ENCODE measurements at regions not wholly inside any gene's neighbourhood (a gene's known extent, or its start where the extent isn't known, plus 50 kb on each side); places are given as distances from the start of the nearest gene placed in this dataset.

DNA sequence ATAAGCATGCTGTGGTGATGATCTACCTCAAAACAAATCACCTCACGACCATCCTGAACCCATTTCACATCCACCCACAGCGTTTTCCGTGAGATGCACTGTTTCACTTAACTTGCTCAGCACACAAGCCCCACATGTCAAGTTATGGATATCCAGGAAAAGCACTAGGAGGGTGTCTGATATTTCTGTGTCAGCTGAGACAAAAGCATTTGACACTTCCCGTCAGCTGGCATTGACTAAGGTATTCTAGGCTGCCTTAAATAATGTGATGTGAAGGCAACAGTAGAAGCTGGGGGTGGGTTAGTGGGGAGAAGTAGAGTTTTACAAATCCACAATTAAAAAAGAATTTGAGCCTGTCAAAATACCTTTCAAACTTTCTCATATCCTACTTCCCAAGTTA lies 68.7 kb upstream of the MDFIC start:
- DNase-seq (ENCODE audit: low read depth in 2 of 3, low spot score in 2 of 3) = no peak

- DNase-seq (ENCODE audit: low read depth in 2 of 3, low spot score in 2 of 3) = no peak
These were observed 67.5 kb upstream of the MDFIC start for GRCh38 chr7:114854369-114854768.

DNA sequence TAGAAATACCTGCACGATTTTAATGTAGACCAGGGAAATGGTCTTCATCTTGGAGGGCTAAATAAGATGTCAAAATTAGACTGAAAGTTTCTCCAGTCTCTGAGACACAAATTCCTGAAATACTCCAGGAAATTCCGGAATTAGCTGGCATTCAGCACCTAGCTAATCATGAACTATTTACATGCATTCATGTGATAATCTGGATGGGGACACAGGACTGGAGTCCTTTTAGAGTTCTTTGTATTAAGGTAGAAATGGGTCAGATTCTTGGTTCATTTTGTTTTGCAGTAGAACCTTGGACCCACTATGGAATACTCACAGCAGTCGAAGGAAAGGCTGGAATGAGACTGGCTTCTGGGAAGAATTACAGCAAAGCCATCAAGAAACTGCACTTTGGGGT lies 65.3 kb upstream of the MDFIC start:
- DNase-seq (ENCODE audit: low read depth in 2 of 3, low spot score in 2 of 3) = no peak

- no peak for DNase-seq (ENCODE audit: low read depth in 2 of 3, low spot score in 2 of 3)
These were observed 64.3 kb upstream of the MDFIC start for GRCh38 chr7:114857605-114858004.

DNA sequence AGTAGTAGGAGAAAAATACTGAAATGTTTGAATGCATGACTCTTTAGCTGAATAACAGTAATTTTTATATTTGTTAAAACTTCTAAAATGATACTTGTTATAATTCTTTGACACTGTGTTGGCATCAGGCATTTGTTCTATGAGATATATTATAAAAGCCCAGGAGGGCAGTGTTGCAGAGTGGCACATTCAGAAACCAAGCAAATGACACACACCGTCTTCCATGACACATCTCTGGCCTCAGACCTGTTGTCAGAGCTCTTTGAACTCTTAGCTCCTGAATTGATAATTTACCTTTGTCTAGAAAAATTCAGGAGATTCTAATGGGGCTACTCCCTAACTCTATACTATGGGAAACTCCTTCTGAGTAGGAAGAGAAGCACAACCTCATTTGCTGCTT lies 62.4 kb upstream of the MDFIC start:
- no peak for DNase-seq (ENCODE audit: low read depth in 2 of 3, low spot score in 2 of 3)

GRCh38 chr7:114860206-114860605 lies 61.7 kb upstream of the MDFIC start:
- DNase-seq (ENCODE audit: low read depth in 2 of 3, low spot score in 2 of 3) = no peak

- no peak for DNase-seq (ENCODE audit: low read depth in 2 of 3, low spot score in 2 of 3)
These were observed 59.5 kb upstream of the MDFIC start for GRCh38 chr7:114862406-114862805.

- DNase-seq (ENCODE audit: low read depth in 2 of 3, low spot score in 2 of 3) = no peak
These were observed 57.6 kb upstream of the MDFIC start for GRCh38 chr7:114864278-114864677.

DNA sequence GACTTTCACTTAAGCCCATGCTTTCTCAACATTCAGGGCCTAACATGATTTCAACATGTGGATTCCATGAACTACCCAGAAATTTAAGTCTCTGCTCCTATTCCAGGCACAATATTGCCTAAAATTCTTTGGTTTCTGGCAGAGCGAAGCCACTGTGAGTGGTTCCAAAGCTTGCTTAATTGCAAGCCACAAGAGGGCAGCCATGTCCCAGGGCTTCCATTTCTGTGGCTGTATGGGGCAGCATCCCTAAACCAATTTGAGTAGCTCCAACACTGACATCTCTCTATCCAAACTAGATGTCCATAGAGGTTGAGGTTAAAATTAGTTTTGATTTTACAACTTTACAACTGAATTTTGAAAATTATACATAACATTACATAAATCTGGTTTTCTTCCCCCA lies 56.3 kb upstream of the MDFIC start:
- peak in 1 of 3 experiments; percentile 5 for DNase-seq (ENCODE audit: low read depth in 2 of 3, low spot score in 2 of 3)
